Gastrocnemius medialis (tissue), 4 donors: ENCODE measurements at regions not wholly inside any gene's neighbourhood (a gene's known extent, or its start where the extent isn't known, plus 50 kb on each side); places are given as distances from the start of the nearest gene placed in this dataset.

Experiments used
- CTCF ChIP-seq, 5 experiments: fragments of 450-650 bp in 3 of 5; fragments of 200-600 bp in 2 of 5; sonication (generic) in 2 of 5; IDR thresholded peaks in 4 of 5; conservative IDR thresholded peaks in 1 of 5; 1 replicate in 4 of 5; 2 replicates in 1 of 5; pipeline ENCODE4 v1.5.1; 2016 to 2019; ENCODE audit warnings: antibody characterized with exemption in 5 of 5, mild to moderate bottlenecking in 3 of 5, moderate library complexity in 3 of 5
- POLR2A ChIP-seq, 2 donors: fragments of 450-650 bp; IDR thresholded peaks; one replicate each; pipeline ENCODE4 v1.6.1; 2017; ENCODE audit warnings: antibody characterized with exemption in 2 of 2, mild to moderate bottlenecking in 2 of 2, moderate library complexity in 2 of 2

- no peak for TF ChIP-seq CTCF (IDR thresholded peaks at IDR 0.05 in 4 of 5, conservative IDR thresholded peaks at IDR 0.05 in 1 of 5)
- no peak for TF ChIP-seq POLR2A (IDR thresholded peaks at IDR 0.05)
These were observed 69.2 kb upstream of the SHB start for GRCh38 chr9:38138276-38138675.
